ENCODE measurements at regions not wholly inside any gene's neighbourhood (a gene's known extent, or its start where the extent isn't known, plus 50 kb on each side); places are given as distances from the start of the nearest gene placed in this dataset.

DNA sequence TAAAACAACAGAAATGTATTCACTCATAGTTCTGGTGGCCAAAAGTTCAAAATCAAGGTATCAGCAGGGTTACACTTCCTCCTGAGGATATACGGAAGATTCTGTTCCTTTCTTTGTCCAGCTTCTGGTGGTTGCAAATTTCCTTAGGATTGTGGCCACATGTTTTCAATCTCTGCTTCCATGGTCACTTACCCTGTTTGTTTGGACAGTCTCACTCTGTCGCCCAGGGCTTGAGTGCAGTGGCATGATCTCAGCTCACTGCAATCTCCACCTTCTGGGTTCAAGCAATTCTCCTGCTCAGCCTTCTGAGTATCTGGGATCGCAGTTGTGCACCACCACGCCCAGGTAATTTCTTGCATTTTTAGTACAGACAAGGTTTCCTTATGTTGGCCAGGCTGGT, 534.3 kb downstream of the KCNA4 start:
- H2AFZ ChIP-seq (ENCODE audit: low read depth, low read length) = no peak overlapping the region
- no peaks in the 10 kb centered on the region for H3K27me3 Mint-ChIP-seq (ENCODE audit: low read depth, unreplicated experiment)
- no peaks in the 10 kb centered on the region for H3K4me1 ChIP-seq (ENCODE audit: insufficient read depth, low read length)
- H3K79me2 ChIP-seq (ENCODE audit: insufficient read depth, low read length) = no peaks in the 10 kb centered on the region
- no peak for FAIRE-seq
- H3K9me3 Mint-ChIP-seq (ENCODE audit: unreplicated experiment) = no peaks in the 10 kb centered on the region
- TF ChIP-seq, protein P1, sequence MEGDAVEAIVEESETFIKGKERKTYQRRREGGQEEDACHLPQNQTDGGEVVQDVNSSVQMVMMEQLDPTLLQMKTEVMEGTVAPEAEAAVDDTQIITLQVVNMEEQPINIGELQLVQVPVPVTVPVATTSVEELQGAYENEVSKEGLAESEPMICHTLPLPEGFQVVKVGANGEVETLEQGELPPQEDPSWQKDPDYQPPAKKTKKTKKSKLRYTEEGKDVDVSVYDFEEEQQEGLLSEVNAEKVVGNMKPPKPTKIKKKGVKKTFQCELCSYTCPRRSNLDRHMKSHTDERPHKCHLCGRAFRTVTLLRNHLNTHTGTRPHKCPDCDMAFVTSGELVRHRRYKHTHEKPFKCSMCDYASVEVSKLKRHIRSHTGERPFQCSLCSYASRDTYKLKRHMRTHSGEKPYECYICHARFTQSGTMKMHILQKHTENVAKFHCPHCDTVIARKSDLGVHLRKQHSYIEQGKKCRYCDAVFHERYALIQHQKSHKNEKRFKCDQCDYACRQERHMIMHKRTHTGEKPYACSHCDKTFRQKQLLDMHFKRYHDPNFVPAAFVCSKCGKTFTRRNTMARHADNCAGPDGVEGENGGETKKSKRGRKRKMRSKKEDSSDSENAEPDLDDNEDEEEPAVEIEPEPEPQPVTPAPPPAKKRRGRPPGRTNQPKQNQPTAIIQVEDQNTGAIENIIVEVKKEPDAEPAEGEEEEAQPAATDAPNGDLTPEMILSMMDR (IDR thresholded peaks at IDR 0.05; ENCODE audit: insufficient read depth, low read depth, low read length) = no peak
- TF ChIP-seq EZH2 (IDR thresholded peaks at IDR 0.05; ENCODE audit: insufficient read depth, low read length) = no peak
- no peak overlapping the region for H3K27ac ChIP-seq (ENCODE audit: low read depth, low read length)
- no peak overlapping the region for H3K4me3 Mint-ChIP-seq (ENCODE audit: unreplicated experiment)
- H3K9me3 ChIP-seq (ENCODE audit: insufficient read depth, low read depth, low read length) = no peaks in the 10 kb centered on the region
- no peaks in the 10 kb centered on the region for H3K36me3 Mint-ChIP-seq (ENCODE audit: low read depth, unreplicated experiment)
- DNase-seq (ENCODE audit: low read depth) = no peak
- no peaks in the 10 kb centered on the region for H3K36me3 ChIP-seq (ENCODE audit: insufficient read depth, low read length)
- H3K4me2 ChIP-seq (ENCODE audit: low read length) = no peak overlapping the region
- no peaks in the 10 kb centered on the region for H4K20me1 ChIP-seq (ENCODE audit: insufficient read depth, low read length)
- no peak overlapping the region for H3K27ac Mint-ChIP-seq (ENCODE audit: unreplicated experiment)
- H3K4me1 Mint-ChIP-seq (ENCODE audit: low read depth, unreplicated experiment) = no peaks in the 10 kb centered on the region
- no peak overlapping the region for H3K9ac ChIP-seq (ENCODE audit: low read length)
- H3K4me3 ChIP-seq (ENCODE audit: insufficient read depth, low read depth, low read length) = no peak overlapping the region
- H3K27me3 ChIP-seq (ENCODE audit: insufficient read depth, low read length) = no peaks in the 10 kb centered on the region

DNA sequence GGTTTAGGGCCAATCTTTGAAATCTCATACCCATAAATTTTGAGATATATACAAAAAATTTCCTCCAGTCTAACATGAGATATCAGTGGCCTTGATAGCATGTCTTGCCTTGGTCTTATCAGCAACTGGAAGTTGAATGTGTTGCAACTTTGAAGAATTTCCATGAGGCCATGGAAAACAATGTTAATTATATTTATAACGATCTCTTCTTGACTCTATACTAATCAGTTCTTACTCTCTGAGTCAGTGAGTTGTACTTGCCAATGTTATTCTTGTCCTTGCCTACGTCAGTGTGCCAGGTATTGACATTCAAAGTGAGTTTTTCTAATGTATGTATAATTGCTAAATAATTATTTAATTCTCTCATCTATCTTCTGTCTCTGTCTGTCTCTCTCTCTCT, 535.1 kb downstream of the KCNA4 start:
- no peak for DNase-seq (ENCODE audit: low read depth)
- Histone ChIP-seq H3K4me1 (ENCODE audit: insufficient read depth, low read length) (no peaks in the 10 kb centered on the region), H3K36me3 (ENCODE audit: insufficient read depth, low read length) (no peaks in the 10 kb centered on the region), H2AFZ (ENCODE audit: low read depth, low read length) (no peak overlapping the region), H3K9ac (ENCODE audit: low read length) (no peak overlapping the region), H3K4me3 (ENCODE audit: insufficient read depth, low read depth, low read length) (no peak overlapping the region), H3K27ac (ENCODE audit: low read depth, low read length) (no peak overlapping the region), H3K9me3 (ENCODE audit: insufficient read depth, low read depth, low read length) (no peaks in the 10 kb centered on the region), H3K27me3 (ENCODE audit: insufficient read depth, low read length) (no peaks in the 10 kb centered on the region), H3K79me2 (ENCODE audit: insufficient read depth, low read length) (no peaks in the 10 kb centered on the region), H3K4me2 (ENCODE audit: low read length) (no peak overlapping the region), H4K20me1 (ENCODE audit: insufficient read depth, low read length) (no peaks in the 10 kb centered on the region)
- FAIRE-seq = no peak
- Mint-ChIP-seq H3K27me3 (ENCODE audit: low read depth, unreplicated experiment) (no peaks in the 10 kb centered on the region), H3K36me3 (ENCODE audit: low read depth, unreplicated experiment) (no peaks in the 10 kb centered on the region), H3K4me1 (ENCODE audit: low read depth, unreplicated experiment) (no peaks in the 10 kb centered on the region), H3K4me3 (ENCODE audit: unreplicated experiment) (no peak overlapping the region), H3K9me3 (ENCODE audit: unreplicated experiment) (no peaks in the 10 kb centered on the region), H3K27ac (ENCODE audit: unreplicated experiment) (no peak overlapping the region)
- TF ChIP-seq, protein P1 (IDR thresholded peaks at IDR 0.05; ENCODE audit: insufficient read depth, low read depth, low read length) = no peak
- TF ChIP-seq EZH2 (IDR thresholded peaks at IDR 0.05; ENCODE audit: insufficient read depth, low read length) = no peak

DNA sequence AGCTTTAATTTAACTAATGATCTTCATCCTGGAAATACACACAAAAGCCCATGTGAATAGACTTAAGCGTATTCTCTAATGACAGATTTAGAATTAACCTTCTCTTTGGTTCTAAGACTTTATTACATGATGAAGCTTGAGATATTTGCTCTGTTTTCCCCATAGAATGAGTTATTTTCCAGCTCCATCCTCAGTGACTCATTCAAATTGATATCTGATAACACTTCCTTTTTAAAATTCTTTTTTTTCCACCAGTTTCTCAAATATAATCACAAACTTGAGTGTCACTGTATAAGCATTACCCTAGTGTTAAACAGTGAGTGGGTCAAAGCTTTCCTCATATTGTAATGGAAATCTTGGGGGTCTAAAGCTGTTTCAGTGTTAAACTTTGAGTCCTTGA, 535.8 kb downstream of the KCNA4 start:
- FAIRE-seq = no peak
- H3K27me3 Mint-ChIP-seq (ENCODE audit: low read depth, unreplicated experiment) = no peaks in the 10 kb centered on the region

More for the DNA sequence above, 535.8 kb downstream of the KCNA4 start:
- no peaks in the 10 kb centered on the region for H3K36me3 Mint-ChIP-seq (ENCODE audit: low read depth, unreplicated experiment)
- no peaks in the 10 kb centered on the region for H3K4me1 Mint-ChIP-seq (ENCODE audit: low read depth, unreplicated experiment)
- DNase-seq (ENCODE audit: low read depth) = no peak
- Histone ChIP-seq H3K4me1 (ENCODE audit: insufficient read depth, low read length) (no peaks in the 10 kb centered on the region), H3K4me3 (ENCODE audit: insufficient read depth, low read depth, low read length) (no peak overlapping the region), H2AFZ (ENCODE audit: low read depth, low read length) (no peak overlapping the region), H3K79me2 (ENCODE audit: insufficient read depth, low read length) (no peaks in the 10 kb centered on the region), H3K27me3 (ENCODE audit: insufficient read depth, low read length) (no peaks in the 10 kb centered on the region), H3K9ac (ENCODE audit: low read length) (no peak overlapping the region), H3K36me3 (ENCODE audit: insufficient read depth, low read length) (no peaks in the 10 kb centered on the region), H3K4me2 (ENCODE audit: low read length) (no peak overlapping the region), H4K20me1 (ENCODE audit: insufficient read depth, low read length) (no peaks in the 10 kb centered on the region), H3K27ac (ENCODE audit: low read depth, low read length) (no peak overlapping the region), H3K9me3 (ENCODE audit: insufficient read depth, low read depth, low read length) (no peaks in the 10 kb centered on the region)
- H3K4me3 Mint-ChIP-seq (ENCODE audit: unreplicated experiment) = no peak overlapping the region
- TF ChIP-seq EZH2 (IDR thresholded peaks at IDR 0.05; ENCODE audit: insufficient read depth, low read length) = no peak
- TF ChIP-seq, protein P1 (IDR thresholded peaks at IDR 0.05; ENCODE audit: insufficient read depth, low read depth, low read length) = no peak
- no peak overlapping the region for H3K27ac Mint-ChIP-seq (ENCODE audit: unreplicated experiment)
- no peaks in the 10 kb centered on the region for H3K9me3 Mint-ChIP-seq (ENCODE audit: unreplicated experiment)
